T-cell (primary cell): ENCODE measurements at regions not wholly inside any gene's neighbourhood (a gene's known extent, or its start where the extent isn't known, plus 50 kb on each side); places are given as distances from the start of the nearest gene placed in this dataset.
A peak's percentile ranks its signal among the peaks of the same experiment; 100 is the strongest.

Experiments used
- ATAC-seq, 4 experiments: fragments of 200-7000 bp in 3 of 4; fragments of 150-1000 bp in 1 of 4; cut with Tn5 transposase; replicated peaks in 1 of 4; 1 replicate in 3 of 4; 2 replicates in 1 of 4; pipeline ENCODE4 v1.10.0; 2021; ENCODE audit warnings: moderate library complexity in 3 of 4, mild to moderate bottlenecking in 2 of 4, moderate number of reproducible peaks in 1 of 4
- CTCF ChIA-PET, 2 donors: fragments of 300-600 bp; sonication (Branson Sonifier 250); formaldehyde crosslinking; loops; one replicate each; lab custom pipeline; 2022; ENCODE audit warnings: antibody characterized with exemption in 2 of 2; lab: Charles Lee
- POLR2A ChIA-PET, 2 donors: fragments of 300-600 bp; sonication (Branson Sonifier 250); formaldehyde crosslinking; loops; one replicate each; lab custom pipeline; 2022; ENCODE audit warnings: antibody characterized with exemption in 2 of 2; lab: Charles Lee
- DNase-seq, 35 experiments: peaks; one replicate each; pipeline versions ENCODE4 v3.0.0 to v3.0.0-alpha.2; 2013 to 2023
- H3K27ac ChIP-seq: one replicate; pipeline ENCODE4 v1.5.1; 2013; ENCODE audit warnings: low read length
- H3K27me3 ChIP-seq, 2 experiments: replicated peaks in 1 of 2; 1 replicate in 1 of 2; 2 replicates in 1 of 2; pipeline versions ENCODE4 v1.6.1 to v1.7.0; 2013; ENCODE audit warnings: low read length in 1 of 2, mixed read lengths in 1 of 2; ENCODE audit not compliant: control insufficient read depth in 2 of 2, insufficient read depth in 2 of 2; ENCODE audit errors: extremely low read depth in 1 of 2
- H3K36me3 ChIP-seq, 2 donors: 1 replicate in 1 of 2; 2 replicates in 1 of 2; pipeline versions ENCODE4 v1.6.1 to v1.7.0; 2013; ENCODE audit warnings: low read length in 1 of 2; ENCODE audit not compliant: control insufficient read depth in 2 of 2, insufficient read depth in 1 of 2; ENCODE audit errors: extremely low read depth in 1 of 2
- H3K4me1 ChIP-seq, 2 experiments: 1 replicate in 1 of 2; 2 replicates in 1 of 2; pipeline versions ENCODE4 v1.6.1 to v1.7.0; 2013; ENCODE audit warnings: low read length in 2 of 2, mixed read lengths in 1 of 2; ENCODE audit not compliant: insufficient read depth in 2 of 2, control insufficient read depth in 1 of 2; ENCODE audit errors: extremely low read depth in 1 of 2
- H3K4me3 ChIP-seq, 2 donors: 1 replicate in 1 of 2; 2 replicates in 1 of 2; pipeline versions ENCODE4 v1.5.1 to v1.7.0; 2013; ENCODE audit warnings: mild to moderate bottlenecking in 2 of 2, low read length in 1 of 2, moderate library complexity in 1 of 2; ENCODE audit not compliant: control insufficient read depth in 1 of 2; ENCODE audit errors: extremely low read depth in 1 of 2
- H3K9me3 ChIP-seq: 2 replicates; pipeline ENCODE4 v1.7.0; 2013
- H3K27ac Mint-ChIP-seq, 2 donors: one replicate each; pipeline ENCODE4 v1.8.0; 2020 to 2021; ENCODE audit warnings: mild to moderate bottlenecking in 2 of 2, mixed read lengths in 2 of 2
- H3K27me3 Mint-ChIP-seq, 2 donors: one replicate each; pipeline ENCODE4 v1.8.0; 2021 to 2022; ENCODE audit warnings: mixed read lengths in 2 of 2
- H3K36me3 Mint-ChIP-seq: one replicate; pipeline ENCODE4 v1.8.0; 2021; ENCODE audit warnings: mixed read lengths
- H3K4me1 Mint-ChIP-seq, 3 donors: one replicate each; pipeline ENCODE4 v1.8.0; 2020 to 2022; ENCODE audit warnings: mixed read lengths in 3 of 3, mild to moderate bottlenecking in 1 of 3
- H3K4me3 Mint-ChIP-seq, 3 donors: one replicate each; pipeline ENCODE4 v1.8.0; 2020 to 2022; ENCODE audit warnings: mild to moderate bottlenecking in 3 of 3, mixed read lengths in 3 of 3, moderate library complexity in 3 of 3
- H3K9me3 Mint-ChIP-seq, 3 donors: one replicate each; pipeline ENCODE4 v1.8.0; 2020 to 2022; ENCODE audit warnings: mixed read lengths in 3 of 3
- WGBS: methylation state at CpG from one replicate; pipeline ENCODE4 v1.1.5; 2013; ENCODE audit warnings: missing lambda C conversion rate; ENCODE audit not compliant: insufficient coverage; 5-methylcytosine and 5-hydroxymethylcytosine counted together

- WGBS: 73% methylated on average over 2 of the region's 8 CpGs
- DNase-seq (no peak), ATAC-seq (no peak)
- H3K9me3 Mint-ChIP-seq: no peaks in the 10 kb centered on the region
- Histone ChIP-seq H3K4me3 (no peak overlapping the region), H3K27me3 (peaks cover 0 to 3% of the 10 kb centered on the region in 2 experiments), H3K36me3 (no peaks in the 10 kb centered on the region), H3K27ac (no peak overlapping the region), H3K9me3 (no peaks in the 10 kb centered on the region), H3K4me1 (no peaks in the 10 kb centered on the region)
- no peak overlapping the region for H3K4me3 Mint-ChIP-seq
- no peaks in the 10 kb centered on the region for H3K36me3 Mint-ChIP-seq
- CTCF ChIA-PET: no interaction called here
- no peaks in the 10 kb centered on the region for H3K4me1 Mint-ChIP-seq
- no peak overlapping the region for H3K27ac Mint-ChIP-seq
- POLR2A ChIA-PET: no interaction called here
- H3K27me3 Mint-ChIP-seq: no peaks in the 10 kb centered on the region
Observed at GRCh38 chr20:24823176-24823784, 125.8 kb upstream of the CST7 start.

- no peaks in the 10 kb centered on the region for H3K27me3 Mint-ChIP-seq
- H3K4me1 ChIP-seq: no peaks in the 10 kb centered on the region
- CTCF ChIA-PET: no interaction called here
- H3K27ac ChIP-seq: no peak overlapping the region
- H3K9me3 ChIP-seq: no peaks in the 10 kb centered on the region
- no peak overlapping the region for H3K27ac Mint-ChIP-seq
- POLR2A ChIA-PET: no interaction called here
- no peak overlapping the region for H3K4me3 ChIP-seq
- DNase-seq: peak in 1 of 35 experiments; percentile 21
- H3K36me3 ChIP-seq: no peaks in the 10 kb centered on the region
- H3K36me3 Mint-ChIP-seq: no peaks in the 10 kb centered on the region
- peaks cover 0 to 3% of the 10 kb centered on the region in 2 experiments for H3K27me3 ChIP-seq
- no peaks in the 10 kb centered on the region for H3K9me3 Mint-ChIP-seq
- H3K4me1 Mint-ChIP-seq: no peaks in the 10 kb centered on the region
- no peak for ATAC-seq
- 71% methylated on average over 12 of the region's 13 CpGs for WGBS
- H3K4me3 Mint-ChIP-seq: no peak overlapping the region
Observed at GRCh38 chr20:24823989-24824693, 124.9 kb upstream of the CST7 start.

GRCh38 chr20:24825591-24825990 lies 123.5 kb upstream of the CST7 start:
- Mint-ChIP-seq H3K36me3 (no peaks in the 10 kb centered on the region), H3K27me3 (no peaks in the 10 kb centered on the region), H3K4me3 (no peak overlapping the region), H3K27ac (no peak overlapping the region), H3K4me1 (no peaks in the 10 kb centered on the region), H3K9me3 (no peaks in the 10 kb centered on the region)
- no peak overlapping the region for H3K4me3 ChIP-seq
- H3K27ac ChIP-seq: no peak overlapping the region
- H3K9me3 ChIP-seq: no peaks in the 10 kb centered on the region
- POLR2A ChIA-PET: no interaction called here
- H3K36me3 ChIP-seq: no peaks in the 10 kb centered on the region
- ATAC-seq: no peak
- DNase-seq: no peak
- no peaks in the 10 kb centered on the region for H3K4me1 ChIP-seq
- CTCF ChIA-PET: no interaction called here
- WGBS: 92% methylated on average over 6 of the region's 6 CpGs
- H3K27me3 ChIP-seq: no peaks in the 10 kb centered on the region

GRCh38 chr20:24827603-24828295 lies 121.3 kb upstream of the CST7 start:
- no peaks in the 10 kb centered on the region for H3K9me3 Mint-ChIP-seq
- no peak overlapping the region for H3K27ac ChIP-seq
- no peaks in the 10 kb centered on the region for H3K36me3 Mint-ChIP-seq
- ATAC-seq: no peak
- no peaks in the 10 kb centered on the region for H3K27me3 ChIP-seq
- ChIA-PET POLR2A (no interaction called here), CTCF (no interaction called here)
- no peaks in the 10 kb centered on the region for H3K36me3 ChIP-seq
- no peak overlapping the region for H3K27ac Mint-ChIP-seq
- WGBS: 97% methylated on average over 3 of the region's 6 CpGs
- no peaks in the 10 kb centered on the region for H3K27me3 Mint-ChIP-seq
- H3K4me3 Mint-ChIP-seq: no peak overlapping the region
- no peaks in the 10 kb centered on the region for H3K4me1 Mint-ChIP-seq
- no peaks in the 10 kb centered on the region for H3K4me1 ChIP-seq
- DNase-seq: no peak
- H3K4me3 ChIP-seq: no peak overlapping the region
- no peaks in the 10 kb centered on the region for H3K9me3 ChIP-seq

GRCh38 chr20:24828992-24829648 lies 119.9 kb upstream of the CST7 start:
- H3K36me3 Mint-ChIP-seq: no peaks in the 10 kb centered on the region
- POLR2A ChIA-PET: no interaction called here
- 77% methylated on average over 4 of the region's 8 CpGs for WGBS

GRCh38 chr20:24829649-24830370 lies 119.3 kb upstream of the CST7 start:
- WGBS: 80% methylated on average over 3 of the region's 5 CpGs
- H3K9me3 Mint-ChIP-seq: no peaks in the 10 kb centered on the region
- POLR2A ChIA-PET: no interaction called here

More at GRCh38 chr20:24828992-24829648, 119.9 kb upstream of the CST7 start:
- no peak for DNase-seq
- H3K27me3 ChIP-seq: no peaks in the 10 kb centered on the region
- H3K9me3 ChIP-seq: no peaks in the 10 kb centered on the region
- no peaks in the 10 kb centered on the region for H3K4me1 ChIP-seq
- peak in 2 of 4 experiments; percentile 8 to 13 for ATAC-seq
- H3K4me3 Mint-ChIP-seq: no peak overlapping the region
- no peaks in the 10 kb centered on the region for H3K36me3 ChIP-seq
- no peaks in the 10 kb centered on the region for H3K4me1 Mint-ChIP-seq
- no peak overlapping the region for H3K4me3 ChIP-seq
- CTCF ChIA-PET: no interaction called here
- no peaks in the 10 kb centered on the region for H3K9me3 Mint-ChIP-seq
- no peak overlapping the region for H3K27ac ChIP-seq
- no peaks in the 10 kb centered on the region for H3K27me3 Mint-ChIP-seq
- H3K27ac Mint-ChIP-seq: no peak overlapping the region

More at GRCh38 chr20:24829649-24830370, 119.3 kb upstream of the CST7 start:
- no peaks in the 10 kb centered on the region for H3K36me3 ChIP-seq
- H3K27ac ChIP-seq: no peak overlapping the region
- Mint-ChIP-seq H3K36me3 (no peaks in the 10 kb centered on the region), H3K4me3 (no peak overlapping the region), H3K4me1 (no peaks in the 10 kb centered on the region), H3K27ac (no peak overlapping the region), H3K27me3 (no peaks in the 10 kb centered on the region)
- no peaks in the 10 kb centered on the region for H3K27me3 ChIP-seq
- DNase-seq (no peak), ATAC-seq (no peak)
- no peak overlapping the region for H3K4me3 ChIP-seq
- no peaks in the 10 kb centered on the region for H3K4me1 ChIP-seq
- CTCF ChIA-PET: no interaction called here
- no peaks in the 10 kb centered on the region for H3K9me3 ChIP-seq
